Astrocyte of the cerebellum (primary cell): ENCODE measurements at regions not wholly inside any gene's neighbourhood (a gene's known extent, or its start where the extent isn't known, plus 50 kb on each side); places are given as distances from the start of the nearest gene placed in this dataset.

ENCODE experiments used
- DNase-seq: peaks from one replicate; pipeline ENCODE4 v3.0.0-alpha.2; 2011; ENCODE audit warnings: low read depth
- H3K4me3 ChIP-seq: 2 replicates; pipeline ENCODE4 v1.5.1; 2011; ENCODE audit warnings: mild to moderate bottlenecking, low read depth, low read length, moderate library complexity
- in situ Hi-C: cut with HindIII; loops from 2 replicates; pipeline ENCODE4 v1.10.0; 2017; ENCODE audit warnings: low sequenced_read_pairs
- TF ChIP-seq, protein P1 (sequence below): IDR thresholded peaks from 2 replicates; pipeline ENCODE4 v1.5.1; 2012; ENCODE audit warnings: low read length, low read depth, moderate library complexity, mild to moderate bottlenecking; ENCODE audit errors: missing control alignments

DNA sequence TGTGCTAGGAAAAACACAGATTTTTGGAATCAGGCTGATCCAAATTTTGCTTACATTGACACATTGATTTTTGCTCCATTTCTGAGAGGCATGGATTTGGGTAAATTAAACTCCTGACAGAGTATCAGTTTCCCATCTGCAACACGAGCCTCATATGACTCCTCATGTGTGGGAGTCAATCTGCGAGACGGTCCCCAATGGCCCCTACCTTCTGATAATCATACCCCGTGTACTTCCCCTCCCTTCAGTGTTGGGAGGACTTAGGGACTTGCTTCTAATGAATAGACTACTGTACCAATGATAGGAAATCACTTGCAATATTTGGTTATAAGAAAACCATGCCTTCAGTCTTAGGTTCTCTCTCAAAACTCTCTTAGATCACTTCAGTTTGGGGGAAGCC is 302.7 kb downstream of the ETS1 start:
- DNase-seq: no peak
- no peak overlapping the region for H3K4me3 ChIP-seq
- TF ChIP-seq, protein P1, sequence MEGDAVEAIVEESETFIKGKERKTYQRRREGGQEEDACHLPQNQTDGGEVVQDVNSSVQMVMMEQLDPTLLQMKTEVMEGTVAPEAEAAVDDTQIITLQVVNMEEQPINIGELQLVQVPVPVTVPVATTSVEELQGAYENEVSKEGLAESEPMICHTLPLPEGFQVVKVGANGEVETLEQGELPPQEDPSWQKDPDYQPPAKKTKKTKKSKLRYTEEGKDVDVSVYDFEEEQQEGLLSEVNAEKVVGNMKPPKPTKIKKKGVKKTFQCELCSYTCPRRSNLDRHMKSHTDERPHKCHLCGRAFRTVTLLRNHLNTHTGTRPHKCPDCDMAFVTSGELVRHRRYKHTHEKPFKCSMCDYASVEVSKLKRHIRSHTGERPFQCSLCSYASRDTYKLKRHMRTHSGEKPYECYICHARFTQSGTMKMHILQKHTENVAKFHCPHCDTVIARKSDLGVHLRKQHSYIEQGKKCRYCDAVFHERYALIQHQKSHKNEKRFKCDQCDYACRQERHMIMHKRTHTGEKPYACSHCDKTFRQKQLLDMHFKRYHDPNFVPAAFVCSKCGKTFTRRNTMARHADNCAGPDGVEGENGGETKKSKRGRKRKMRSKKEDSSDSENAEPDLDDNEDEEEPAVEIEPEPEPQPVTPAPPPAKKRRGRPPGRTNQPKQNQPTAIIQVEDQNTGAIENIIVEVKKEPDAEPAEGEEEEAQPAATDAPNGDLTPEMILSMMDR: no peak
- in situ Hi-C loops: loop anchor here (25.0 kb wide), 1 partner anchor 553 kb away; no protein-coding TSS in a partner anchor

DNA sequence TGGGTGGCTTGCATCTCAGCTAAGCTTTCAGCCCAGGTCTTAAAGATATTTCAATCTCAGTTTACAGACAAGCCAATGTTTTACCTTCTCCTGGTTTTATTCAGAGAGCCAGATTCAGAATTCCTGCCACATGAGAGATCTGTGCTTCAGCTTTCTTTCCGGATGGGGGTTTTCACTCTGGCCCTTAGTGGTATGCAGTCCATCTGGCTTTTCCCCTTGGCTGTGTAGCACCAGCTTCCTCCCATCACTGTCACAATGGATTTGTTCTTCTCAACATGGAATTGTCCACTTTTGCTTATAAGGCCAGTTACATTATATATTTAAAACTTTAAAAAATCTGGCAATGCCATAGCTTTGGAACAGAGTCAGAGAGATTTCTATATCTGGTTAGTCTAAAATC is 303.9 kb downstream of the ETS1 start:
- DNase-seq: no peak
- TF ChIP-seq, protein P1: no peak
- no peak overlapping the region for H3K4me3 ChIP-seq
- in situ Hi-C loops: loop anchor here (25.0 kb wide), 1 partner anchor 554 kb away; no protein-coding TSS in a partner anchor

DNA sequence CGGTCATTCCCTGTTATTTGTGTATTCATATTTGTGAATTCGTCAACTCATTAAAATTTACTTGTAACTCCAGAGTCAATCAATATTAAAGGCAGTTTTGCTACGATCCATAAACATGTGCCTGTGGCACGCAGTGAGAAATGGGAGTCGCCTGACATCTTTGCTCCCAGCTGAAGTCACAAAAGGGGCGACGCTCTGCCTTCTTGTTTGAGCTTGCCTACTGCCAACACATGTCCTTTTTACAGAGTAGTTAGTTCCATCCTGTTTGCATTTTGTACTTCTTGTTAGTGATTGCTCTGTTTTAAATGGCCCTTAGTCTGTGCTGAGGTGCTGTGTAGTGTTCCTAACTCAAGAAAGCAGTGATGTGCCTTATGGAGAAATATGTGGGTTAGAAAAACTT is 305.3 kb downstream of the ETS1 start:
- H3K4me3 ChIP-seq: no peak overlapping the region
- in situ Hi-C loops: loop anchor here (25.0 kb wide), 1 partner anchor 555 kb away; no protein-coding TSS in a partner anchor
- TF ChIP-seq, protein P1: no peak
- no peak for DNase-seq

DNA sequence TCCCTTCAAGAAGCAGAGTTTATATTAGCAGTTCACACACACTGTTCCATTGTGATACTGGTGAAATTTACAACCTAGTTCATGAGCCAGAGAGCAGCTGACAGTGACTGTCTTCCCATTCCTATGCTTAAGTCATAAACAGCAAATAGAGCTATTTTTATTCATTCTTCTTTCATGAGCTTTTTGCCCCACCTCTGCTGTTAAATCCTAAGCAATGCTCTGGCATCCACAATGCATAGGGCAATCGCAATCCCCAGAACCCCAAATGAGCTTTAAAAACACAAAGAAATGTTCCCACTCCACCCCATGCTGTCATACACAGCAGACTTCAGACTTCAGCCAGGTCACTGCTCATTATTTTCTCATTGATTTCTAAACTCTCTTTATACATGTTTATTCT is 307.5 kb downstream of the ETS1 start:
- no peak overlapping the region for H3K4me3 ChIP-seq
- in situ Hi-C loops: loop anchor here (25.0 kb wide), 1 partner anchor 557 kb away; no protein-coding TSS in a partner anchor
- TF ChIP-seq, protein P1: no peak
- no peak for DNase-seq

DNA sequence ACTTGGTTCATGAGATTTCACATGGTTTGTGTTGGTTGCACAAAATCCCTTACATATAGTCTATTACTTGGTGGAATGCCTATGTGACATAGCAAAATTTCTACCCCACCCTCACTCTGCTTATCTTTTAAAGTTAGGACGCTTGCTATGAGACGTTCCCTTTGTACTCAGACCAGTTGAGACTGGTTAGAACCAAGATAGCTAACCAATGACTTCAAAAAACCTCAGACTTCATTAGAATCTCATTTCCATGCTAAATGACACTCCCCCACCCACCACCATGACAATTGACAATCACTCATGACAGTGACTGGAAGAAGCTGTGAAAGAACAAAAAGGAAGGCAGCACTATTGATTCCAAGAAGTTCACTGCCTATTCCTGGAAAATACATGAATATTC is 313.6 kb downstream of the ETS1 start:
- no peak for DNase-seq
- no peak overlapping the region for H3K4me3 ChIP-seq
- in situ Hi-C loops: no loop called here
- TF ChIP-seq, protein P1: no peak

DNA sequence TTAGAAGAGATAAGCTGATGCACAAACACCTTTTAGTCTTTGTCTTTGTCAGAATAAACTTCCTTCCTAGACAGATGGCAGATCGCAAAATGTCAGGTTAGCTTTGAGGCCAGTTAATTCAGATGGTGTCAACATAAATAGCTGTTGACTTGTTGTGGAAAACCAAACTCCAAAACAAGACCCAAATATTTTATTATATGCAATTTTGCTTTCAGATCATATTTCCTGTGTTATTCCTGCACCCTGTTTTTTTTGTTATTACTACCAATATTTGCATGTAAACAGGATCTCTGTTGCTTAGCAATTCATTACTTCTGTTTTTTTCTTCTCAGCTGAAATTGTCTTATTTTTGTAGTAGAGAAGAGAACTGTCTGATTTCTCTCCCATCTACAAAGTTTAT is 316.0 kb downstream of the ETS1 start:
- DNase-seq: no peak
- TF ChIP-seq, protein P1: no peak
- H3K4me3 ChIP-seq: no peak overlapping the region
- in situ Hi-C loops: no loop called here

DNA sequence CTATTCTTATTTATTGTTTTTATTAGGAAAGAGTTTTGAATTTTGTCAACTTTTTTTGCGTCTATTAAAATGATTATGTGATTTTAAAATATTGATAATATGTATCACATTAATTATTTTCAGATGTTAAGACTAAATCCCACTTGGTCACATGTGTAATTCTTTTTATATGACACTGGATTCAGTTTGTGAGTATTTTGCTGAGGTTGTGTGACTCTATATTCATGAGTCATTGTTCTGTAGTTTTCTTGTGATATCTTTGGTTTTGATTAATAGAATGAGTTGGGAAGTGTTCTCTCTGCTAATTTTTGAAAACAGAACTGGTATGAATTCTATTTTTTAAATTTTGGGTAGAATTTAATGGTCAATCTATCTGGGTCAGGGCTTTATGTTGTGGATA is 317.9 kb downstream of the ETS1 start:
- in situ Hi-C loops: no loop called here
- TF ChIP-seq, protein P1: no peak
- H3K4me3 ChIP-seq: no peak overlapping the region
- no peak for DNase-seq
